Nephron progenitor cell (in vitro differentiated cells): ENCODE measurements at regions not wholly inside any gene's neighbourhood (a gene's known extent, or its start where the extent isn't known, plus 50 kb on each side); places are given as distances from the start of the nearest gene placed in this dataset.

Experiments used
- DNase-seq: peaks from one replicate; pipeline ENCODE4 v3.0.0; 2021
- H3K27ac Mint-ChIP-seq: 2 replicates; pipeline ENCODE4 v1.8.0; 2021; ENCODE audit warnings: mild to moderate bottlenecking, moderate library complexity, mixed read lengths
- H3K27me3 Mint-ChIP-seq: 2 replicates; pipeline ENCODE4 v1.8.0; 2021; ENCODE audit warnings: mild to moderate bottlenecking, low read depth, mixed read lengths; ENCODE audit not compliant: poor library complexity
- H3K36me3 Mint-ChIP-seq: 2 replicates; pipeline ENCODE4 v1.8.0; 2021; ENCODE audit warnings: low read depth, mixed read lengths
- H3K4me1 Mint-ChIP-seq: 2 replicates; pipeline ENCODE4 v1.8.0; 2021; ENCODE audit warnings: mixed read lengths
- H3K4me3 Mint-ChIP-seq: 2 replicates; pipeline ENCODE4 v1.8.0; 2021; ENCODE audit warnings: mild to moderate bottlenecking, moderate library complexity, mixed read lengths
- H3K9me3 Mint-ChIP-seq: 2 replicates; pipeline ENCODE4 v1.8.0; 2021; ENCODE audit warnings: mild to moderate bottlenecking, moderate library complexity, mixed read lengths
- CTCF ChIP-seq: fragments of 200-600 bp; sonication (generic); IDR thresholded peaks from 2 replicates; pipeline ENCODE4 v1.5.0; 2021; ENCODE audit warnings: antibody characterized with exemption

- Mint-ChIP-seq H3K4me1 (no peaks in the 10 kb centered on the region), H3K27ac (no peak overlapping the region), H3K36me3 (no peaks in the 10 kb centered on the region), H3K27me3 (peaks cover 5% of the 10 kb centered on the region), H3K9me3 (no peaks in the 10 kb centered on the region), H3K4me3 (no peak overlapping the region)
- TF ChIP-seq CTCF: no peak
- DNase-seq: no peak
Observed at GRCh38 chr1:29824511-29825273, 588.4 kb downstream of the PTPRU start.

GRCh38 chr1:29824025-29824424 lies 587.7 kb downstream of the PTPRU start:
- no peak for DNase-seq
- Mint-ChIP-seq H3K9me3 (peaks cover 2% of the 10 kb centered on the region), H3K27ac (no peak overlapping the region), H3K4me3 (no peak overlapping the region), H3K27me3 (peaks cover 5% of the 10 kb centered on the region), H3K4me1 (no peaks in the 10 kb centered on the region), H3K36me3 (no peaks in the 10 kb centered on the region)
- no peak for TF ChIP-seq CTCF

- no peak for DNase-seq
- no peak for TF ChIP-seq CTCF
- Mint-ChIP-seq H3K36me3 (no peaks in the 10 kb centered on the region), H3K4me3 (no peak overlapping the region), H3K27me3 (peaks cover 5% of the 10 kb centered on the region), H3K27ac (no peak overlapping the region), H3K4me1 (no peaks in the 10 kb centered on the region), H3K9me3 (peaks cover 3% of the 10 kb centered on the region)
Observed at GRCh38 chr1:29823561-29823960, 587.2 kb downstream of the PTPRU start.

GRCh38 chr1:29821605-29822004 lies 585.3 kb downstream of the PTPRU start:
- Mint-ChIP-seq H3K4me1 (no peaks in the 10 kb centered on the region), H3K36me3 (no peaks in the 10 kb centered on the region), H3K27me3 (no peaks in the 10 kb centered on the region), H3K4me3 (no peak overlapping the region), H3K27ac (no peak overlapping the region), H3K9me3 (peaks cover 3% of the 10 kb centered on the region)
- no peak for DNase-seq
- no peak for TF ChIP-seq CTCF

- no peak for TF ChIP-seq CTCF
Observed at GRCh38 chr1:29820401-29820800, 584.1 kb downstream of the PTPRU start.

More at GRCh38 chr1:29820401-29820800, 584.1 kb downstream of the PTPRU start:
- no peak for DNase-seq
- Mint-ChIP-seq H3K4me1 (no peaks in the 10 kb centered on the region), H3K27ac (no peak overlapping the region), H3K9me3 (peaks cover 3% of the 10 kb centered on the region), H3K36me3 (no peaks in the 10 kb centered on the region), H3K27me3 (peaks cover under 1% of the 10 kb centered on the region), H3K4me3 (no peak overlapping the region)
